ENCODE measurements at regions not wholly inside any gene's neighbourhood (a gene's known extent, or its start where the extent isn't known, plus 50 kb on each side); places are given as distances from the start of the nearest gene placed in this dataset.

- H3K27ac Mint-ChIP-seq (ENCODE audit: unreplicated experiment): no peak overlapping the region
- no peaks in the 10 kb centered on the region for H3K9me3 Mint-ChIP-seq (ENCODE audit: low read depth)
- peaks cover 29% of the 10 kb centered on the region for H3K4me1 Mint-ChIP-seq (ENCODE audit: low read depth)
- no peak for TF ChIP-seq CTCF (IDR thresholded peaks at IDR 0.05)
- H3K4me3 Mint-ChIP-seq (ENCODE audit: unreplicated experiment): no peak overlapping the region
- H3K36me3 Mint-ChIP-seq (ENCODE audit: low read depth): no peaks in the 10 kb centered on the region
- DNase-seq (ENCODE audit: low spot score): no peak
- H3K27me3 Mint-ChIP-seq (ENCODE audit: low read depth): peaks cover 13% of the 10 kb centered on the region
Observed at GRCh38 chr21:38997051-38997842, 186.0 kb downstream of the PSMG1 start.

GRCh38 chr21:38996355-38996754 lies 186.9 kb downstream of the PSMG1 start:
- no peaks in the 10 kb centered on the region for H3K9me3 Mint-ChIP-seq (ENCODE audit: low read depth)
- peaks cover 11% of the 10 kb centered on the region for H3K27me3 Mint-ChIP-seq (ENCODE audit: low read depth)
- H3K36me3 Mint-ChIP-seq (ENCODE audit: low read depth): no peaks in the 10 kb centered on the region
- no peak for TF ChIP-seq CTCF (IDR thresholded peaks at IDR 0.05)
- H3K4me1 Mint-ChIP-seq (ENCODE audit: low read depth): peaks cover 33% of the 10 kb centered on the region
- H3K4me3 Mint-ChIP-seq (ENCODE audit: unreplicated experiment): no peak overlapping the region
- DNase-seq (ENCODE audit: low spot score): no peak
- no peak overlapping the region for H3K27ac Mint-ChIP-seq (ENCODE audit: unreplicated experiment)

GRCh38 chr21:38995731-38996130 lies 187.5 kb downstream of the PSMG1 start:
- H3K36me3 Mint-ChIP-seq (ENCODE audit: low read depth): no peaks in the 10 kb centered on the region
- H3K4me1 Mint-ChIP-seq (ENCODE audit: low read depth): peaks cover 34% of the 10 kb centered on the region
- no peak for DNase-seq (ENCODE audit: low spot score)
- H3K4me3 Mint-ChIP-seq (ENCODE audit: unreplicated experiment): no peak overlapping the region
- H3K27ac Mint-ChIP-seq (ENCODE audit: unreplicated experiment): no peak overlapping the region
- peaks cover 11% of the 10 kb centered on the region for H3K27me3 Mint-ChIP-seq (ENCODE audit: low read depth)
- no peak for TF ChIP-seq CTCF (IDR thresholded peaks at IDR 0.05)
- no peaks in the 10 kb centered on the region for H3K9me3 Mint-ChIP-seq (ENCODE audit: low read depth)

GRCh38 chr21:38995071-38995669 lies 188.1 kb downstream of the PSMG1 start:
- Mint-ChIP-seq H3K27ac (ENCODE audit: unreplicated experiment) (no peak overlapping the region), H3K27me3 (ENCODE audit: low read depth) (peaks cover 9% of the 10 kb centered on the region)

GRCh38 chr21:38994042-38994441 lies 188.3 kb downstream of the ETS2 start:
- H3K36me3 Mint-ChIP-seq (ENCODE audit: low read depth): no peaks in the 10 kb centered on the region
- no peak for TF ChIP-seq CTCF (IDR thresholded peaks at IDR 0.05)
- H3K9me3 Mint-ChIP-seq (ENCODE audit: low read depth): no peaks in the 10 kb centered on the region
- no peak for DNase-seq (ENCODE audit: low spot score)
- H3K4me1 Mint-ChIP-seq (ENCODE audit: low read depth): peaks cover 51% of the 10 kb centered on the region
- H3K27ac Mint-ChIP-seq (ENCODE audit: unreplicated experiment): peak overlapping the region; percentile 52
- H3K27me3 Mint-ChIP-seq (ENCODE audit: low read depth): peaks cover 11% of the 10 kb centered on the region
- no peak overlapping the region for H3K4me3 Mint-ChIP-seq (ENCODE audit: unreplicated experiment)

More at GRCh38 chr21:38995071-38995669, 188.1 kb downstream of the PSMG1 start:
- TF ChIP-seq CTCF (IDR thresholded peaks at IDR 0.05): no peak
- H3K4me1 Mint-ChIP-seq (ENCODE audit: low read depth): peaks cover 40% of the 10 kb centered on the region
- no peak overlapping the region for H3K4me3 Mint-ChIP-seq (ENCODE audit: unreplicated experiment)
- no peak for DNase-seq (ENCODE audit: low spot score)
- no peaks in the 10 kb centered on the region for H3K36me3 Mint-ChIP-seq (ENCODE audit: low read depth)
- H3K9me3 Mint-ChIP-seq (ENCODE audit: low read depth): no peaks in the 10 kb centered on the region
